A172 (cell line): ENCODE measurements at regions not wholly inside any gene's neighbourhood (a gene's known extent, or its start where the extent isn't known, plus 50 kb on each side); places are given as distances from the start of the nearest gene placed in this dataset.
"Not testable (repeated sequence)": the region's sequence is repeated elsewhere in the genome, so short reads cannot be mapped to it uniquely, and the experiment has no call there.

ENCODE experiments used
- DNase-seq: peaks from one replicate; pipeline ENCODE4 v3.0.0-alpha.2; 2015; ENCODE audit warnings: low spot score

- no peak for DNase-seq
Observed at GRCh38 chr3:117003501-117003900, 293.9 kb downstream of the TUSC7 start.

GRCh38 chr3:117005274-117005673 is 295.7 kb downstream of the TUSC7 start:
- no peak for DNase-seq

- no peak for DNase-seq
Observed at GRCh38 chr3:117005911-117006522, 296.4 kb downstream of the TUSC7 start.

GRCh38 chr3:117010318-117010717 is 300.7 kb downstream of the TUSC7 start:
- DNase-seq = no peak

- DNase-seq = no peak
Observed at GRCh38 chr3:117011687-117012250, 302.2 kb downstream of the TUSC7 start.

GRCh38 chr3:117016378-117016777 is 306.8 kb downstream of the TUSC7 start:
- no peak for DNase-seq

GRCh38 chr3:117017135-117017894 is 307.7 kb downstream of the TUSC7 start:
- DNase-seq = no peak

- no peak for DNase-seq
Observed at GRCh38 chr3:117018655-117019054, 309.1 kb downstream of the TUSC7 start.

GRCh38 chr3:117019082-117019713 is 309.6 kb downstream of the TUSC7 start:
- DNase-seq = peak; percentile 36

- no peak for DNase-seq
Observed at GRCh38 chr3:117026401-117026800, 316.8 kb downstream of the TUSC7 start.

GRCh38 chr3:117035745-117036144 is 326.2 kb downstream of the TUSC7 start:
- no peak for DNase-seq

- DNase-seq = peak; percentile 5
Observed at GRCh38 chr3:117036259-117036799, 326.8 kb downstream of the TUSC7 start.

- no peak for DNase-seq
Observed at GRCh38 chr3:117045143-117045542, 335.6 kb downstream of the TUSC7 start.

GRCh38 chr3:117047951-117048705 is 338.5 kb downstream of the TUSC7 start:
- DNase-seq = no peak

GRCh38 chr3:117052395-117052794 is 342.8 kb downstream of the TUSC7 start:
- DNase-seq = no peak

GRCh38 chr3:117054556-117054955 is 345.0 kb downstream of the TUSC7 start:
- no peak for DNase-seq

GRCh38 chr3:117056946-117057345 is 347.4 kb downstream of the TUSC7 start:
- not testable (repeated sequence) for DNase-seq

- no peak for DNase-seq
Observed at GRCh38 chr3:117059067-117059955, 349.7 kb downstream of the TUSC7 start.

- DNase-seq = no peak
Observed at GRCh38 chr3:117059956-117060270, 350.3 kb downstream of the TUSC7 start.

- no peak for DNase-seq
Observed at GRCh38 chr3:117063930-117064329, 354.4 kb downstream of the TUSC7 start.

- no peak for DNase-seq
Observed at GRCh38 chr3:117068301-117068700, 358.7 kb downstream of the TUSC7 start.
